KMS-11 (cell line): ENCODE measurements at regions not wholly inside any gene's neighbourhood (a gene's known extent, or its start where the extent isn't known, plus 50 kb on each side); places are given as distances from the start of the nearest gene placed in this dataset.

Experiments
- H2AFZ ChIP-seq: fragments of 200-600 bp; sonication (generic); 2 replicates; pipeline ENCODE4 v1.6.1; 2016; ENCODE audit warnings: antibody characterized with exemption, mixed run types, low read depth
- H3K27ac ChIP-seq: fragments of 200-600 bp; sonication (generic); 2 replicates; pipeline ENCODE4 v1.6.1; 2016; ENCODE audit warnings: mild to moderate bottlenecking, mixed run types
- H3K27me3 ChIP-seq: fragments of 200-600 bp; sonication (generic); 2 replicates; pipeline ENCODE4 v1.6.1; 2017; ENCODE audit warnings: mild to moderate bottlenecking, low read depth, mixed run types, moderate library complexity; ENCODE audit not compliant: insufficient read depth
- H3K36me3 ChIP-seq: fragments of 200-600 bp; sonication (generic); 2 replicates; pipeline ENCODE4 v1.6.1; 2017; ENCODE audit warnings: mild to moderate bottlenecking, mixed run types; ENCODE audit not compliant: insufficient read depth
- H3K4me1 ChIP-seq: fragments of 200-600 bp; sonication (generic); 2 replicates; pipeline ENCODE4 v1.6.1; 2016; ENCODE audit warnings: mild to moderate bottlenecking, low read depth, mixed run types; ENCODE audit not compliant: poor library complexity, severe bottlenecking
- H3K4me2 ChIP-seq: fragments of 200-600 bp; sonication (generic); 2 replicates; pipeline ENCODE4 v1.7.0; 2016; ENCODE audit warnings: mild to moderate bottlenecking, mixed run types
- H3K4me3 ChIP-seq: fragments of 200-600 bp; sonication (generic); IDR thresholded peaks from 2 replicates; pipeline ENCODE4 v1.6.1; 2017; ENCODE audit warnings: low read depth, low read length, mixed read lengths; ENCODE audit not compliant: insufficient read depth
- H3K79me2 ChIP-seq: fragments of 200-600 bp; sonication (generic); 2 replicates; pipeline ENCODE4 v1.6.1; 2016; ENCODE audit warnings: low read depth, mixed run types; ENCODE audit not compliant: insufficient read depth
- H3K9ac ChIP-seq: fragments of 200-600 bp; sonication (generic); 2 replicates; pipeline ENCODE4 v1.6.1; 2016; ENCODE audit warnings: mild to moderate bottlenecking, mixed run types
- H4K20me1 ChIP-seq: fragments of 200-600 bp; sonication (generic); 2 replicates; pipeline ENCODE4 v1.6.1; 2016; ENCODE audit warnings: mild to moderate bottlenecking, mixed run types; ENCODE audit not compliant: insufficient read depth
- TF ChIP-seq, protein P1 (sequence below): fragments of 200-600 bp; sonication (generic); conservative IDR thresholded peaks from 2 replicates; pipeline ENCODE4 v1.6.1; 2017; ENCODE audit warnings: low read depth, mild to moderate bottlenecking, antibody characterized with exemption, low read length, moderate library complexity, mixed read lengths

DNA sequence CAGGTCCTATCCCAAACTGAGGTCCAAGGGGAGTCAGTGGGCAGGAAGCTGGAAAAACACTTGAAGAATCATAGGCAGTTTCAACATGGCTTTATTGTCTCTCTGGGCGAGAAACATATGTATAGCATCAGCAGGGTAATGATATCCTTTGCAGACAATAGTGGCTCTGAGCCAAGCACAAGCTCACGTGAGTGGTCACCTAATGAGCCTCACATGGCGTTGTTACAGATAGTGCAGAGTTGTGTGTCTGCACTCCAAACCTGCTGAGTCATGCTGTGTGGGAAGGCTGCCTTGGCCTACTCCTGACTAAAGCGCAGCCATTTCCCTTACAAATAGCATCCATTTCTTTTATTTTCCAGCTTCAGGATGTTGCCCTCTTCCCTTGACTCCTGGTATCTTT lies 105.2 kb upstream of the SYT1 start:
- Histone ChIP-seq H3K79me2 (no peaks in the 10 kb centered on the region), H2AFZ (no peak overlapping the region), H3K9ac (no peak overlapping the region)

DNA sequence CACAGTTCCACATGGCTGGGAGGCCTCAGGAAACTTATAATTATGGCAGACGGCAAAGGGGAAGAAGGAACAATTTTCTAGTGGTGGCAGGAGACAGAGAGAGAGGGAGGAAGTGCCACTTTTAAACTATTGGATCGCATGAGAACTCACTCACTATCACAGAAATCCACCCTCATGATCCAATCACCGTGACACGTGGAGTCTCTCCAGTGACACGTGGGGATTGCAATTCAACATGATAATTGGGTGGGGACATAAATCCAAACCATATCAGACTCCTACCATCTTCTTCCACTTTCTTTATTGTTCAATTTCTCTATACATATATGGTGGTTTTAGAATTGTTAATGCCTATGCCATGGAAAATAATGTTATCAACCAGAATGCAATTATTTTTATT lies 103.7 kb upstream of the SYT1 start:
- Histone ChIP-seq H3K4me1 (no peaks in the 10 kb centered on the region), H3K4me3 (no peak overlapping the region), H3K4me2 (no peak overlapping the region), H3K27ac (no peak overlapping the region), H3K36me3 (no peaks in the 10 kb centered on the region), H3K27me3 (no peaks in the 10 kb centered on the region), H4K20me1 (no peaks in the 10 kb centered on the region), H3K9ac (no peak overlapping the region), H2AFZ (no peak overlapping the region), H3K79me2 (no peaks in the 10 kb centered on the region)
- TF ChIP-seq, protein P1, sequence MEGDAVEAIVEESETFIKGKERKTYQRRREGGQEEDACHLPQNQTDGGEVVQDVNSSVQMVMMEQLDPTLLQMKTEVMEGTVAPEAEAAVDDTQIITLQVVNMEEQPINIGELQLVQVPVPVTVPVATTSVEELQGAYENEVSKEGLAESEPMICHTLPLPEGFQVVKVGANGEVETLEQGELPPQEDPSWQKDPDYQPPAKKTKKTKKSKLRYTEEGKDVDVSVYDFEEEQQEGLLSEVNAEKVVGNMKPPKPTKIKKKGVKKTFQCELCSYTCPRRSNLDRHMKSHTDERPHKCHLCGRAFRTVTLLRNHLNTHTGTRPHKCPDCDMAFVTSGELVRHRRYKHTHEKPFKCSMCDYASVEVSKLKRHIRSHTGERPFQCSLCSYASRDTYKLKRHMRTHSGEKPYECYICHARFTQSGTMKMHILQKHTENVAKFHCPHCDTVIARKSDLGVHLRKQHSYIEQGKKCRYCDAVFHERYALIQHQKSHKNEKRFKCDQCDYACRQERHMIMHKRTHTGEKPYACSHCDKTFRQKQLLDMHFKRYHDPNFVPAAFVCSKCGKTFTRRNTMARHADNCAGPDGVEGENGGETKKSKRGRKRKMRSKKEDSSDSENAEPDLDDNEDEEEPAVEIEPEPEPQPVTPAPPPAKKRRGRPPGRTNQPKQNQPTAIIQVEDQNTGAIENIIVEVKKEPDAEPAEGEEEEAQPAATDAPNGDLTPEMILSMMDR, result no peak

More for the DNA sequence above, 105.2 kb upstream of the SYT1 start:
- H3K4me2 ChIP-seq, result no peak overlapping the region
- H3K36me3 ChIP-seq, result no peaks in the 10 kb centered on the region
- H4K20me1 ChIP-seq, result no peaks in the 10 kb centered on the region
- TF ChIP-seq, protein P1, result no peak
- no peak overlapping the region for H3K4me3 ChIP-seq
- no peak overlapping the region for H3K27ac ChIP-seq
- H3K4me1 ChIP-seq, result no peaks in the 10 kb centered on the region
- no peaks in the 10 kb centered on the region for H3K27me3 ChIP-seq

DNA sequence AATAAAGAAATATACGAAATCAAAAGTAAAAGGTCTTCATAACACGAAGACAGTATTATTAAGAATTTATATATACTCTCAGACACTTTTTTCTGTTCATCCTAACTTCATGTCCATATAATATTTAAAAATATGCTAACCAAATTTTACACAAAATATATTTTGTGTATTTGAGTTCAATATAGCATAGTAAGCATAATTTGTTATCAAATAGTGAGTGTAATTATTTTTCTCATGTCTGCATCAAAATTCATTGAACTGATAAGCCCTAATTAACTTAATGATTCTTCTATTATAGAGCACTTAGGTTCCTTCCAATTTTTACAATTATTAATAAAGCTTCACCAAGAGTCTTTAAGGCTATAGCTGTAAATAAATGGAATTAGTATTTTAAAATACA lies 99.7 kb upstream of the SYT1 start:
- TF ChIP-seq, protein P1, result no peak
- no peaks in the 10 kb centered on the region for H3K4me1 ChIP-seq
- no peak overlapping the region for H3K4me3 ChIP-seq
- no peak overlapping the region for H3K27ac ChIP-seq
- H3K27me3 ChIP-seq, result no peaks in the 10 kb centered on the region
- H3K4me2 ChIP-seq, result no peak overlapping the region
- no peak overlapping the region for H2AFZ ChIP-seq
- no peaks in the 10 kb centered on the region for H3K79me2 ChIP-seq
- no peaks in the 10 kb centered on the region for H4K20me1 ChIP-seq
- H3K36me3 ChIP-seq, result no peaks in the 10 kb centered on the region
- no peak overlapping the region for H3K9ac ChIP-seq

DNA sequence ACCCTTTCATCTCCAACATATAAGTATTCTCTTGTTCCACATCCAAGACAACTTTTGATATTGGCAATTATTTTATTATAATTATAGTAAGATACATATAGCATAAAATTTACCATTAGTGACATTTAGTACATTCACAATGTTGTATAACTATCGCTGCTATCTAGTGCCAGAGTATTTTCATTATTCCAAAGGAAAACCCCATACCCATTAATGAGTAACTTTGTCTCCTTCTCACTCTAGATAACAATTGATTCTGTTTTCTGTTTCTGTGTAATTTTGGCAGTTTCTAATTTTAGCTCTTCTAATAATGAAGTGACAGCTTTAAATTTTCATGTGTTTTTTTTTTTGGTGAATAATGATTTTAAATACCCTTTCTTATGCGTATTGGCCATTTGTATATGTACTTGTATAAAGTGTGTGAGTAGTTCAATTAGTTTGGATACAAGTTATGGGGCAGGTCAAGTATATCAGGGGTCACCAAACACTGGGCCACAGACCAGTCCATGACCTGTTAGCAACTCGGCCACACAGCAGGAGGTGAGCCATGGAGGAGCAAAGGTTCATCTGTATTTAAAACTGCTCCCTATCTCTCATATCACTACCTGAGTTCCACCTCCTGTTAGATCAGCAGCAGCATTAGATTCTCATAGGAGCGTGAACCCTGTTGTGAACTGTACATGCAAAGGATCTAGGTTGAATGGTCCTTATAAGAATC lies 97.2 kb upstream of the SYT1 start:
- Histone ChIP-seq H3K79me2 (no peaks in the 10 kb centered on the region), H3K9ac (no peak overlapping the region), H3K36me3 (no peaks in the 10 kb centered on the region), H3K27me3 (no peaks in the 10 kb centered on the region), H3K4me3 (no peak overlapping the region), H4K20me1 (no peaks in the 10 kb centered on the region), H2AFZ (no peak overlapping the region), H3K4me2 (no peak overlapping the region), H3K4me1 (no peaks in the 10 kb centered on the region), H3K27ac (no peak overlapping the region)
- TF ChIP-seq, protein P1, result no peak
